SK-N-MC (cell line): ENCODE measurements at regions not wholly inside any gene's neighbourhood (a gene's known extent, or its start where the extent isn't known, plus 50 kb on each side); places are given as distances from the start of the nearest gene placed in this dataset.
"Not testable (repeated sequence)": the region's sequence is repeated elsewhere in the genome, so short reads cannot be mapped to it uniquely, and the experiment has no call there.

Experiments
- DNase-seq: peaks from one replicate; pipeline ENCODE4 v3.0.0-alpha.2; 2011; ENCODE audit warnings: low read depth, low spot score
- H3K27ac ChIP-seq: fragments of 200-600 bp; sonication (generic); 2 replicates; pipeline ENCODE4 v1.5.1; 2016; ENCODE audit warnings: mixed run types
- H3K36me3 ChIP-seq: fragments of 200-600 bp; sonication (generic); 2 replicates; pipeline ENCODE4 v1.6.1; 2017; ENCODE audit warnings: antibody characterized with exemption, low read length, mixed read lengths; ENCODE audit not compliant: insufficient read depth
- H3K4me3 ChIP-seq: fragments of 200-600 bp; sonication (generic); 2 replicates; pipeline ENCODE4 v1.5.1; 2016
- H3K9ac ChIP-seq: fragments of 200-600 bp; sonication (generic); 2 replicates; pipeline ENCODE4 v1.8.0; 2017; ENCODE audit warnings: mixed run types, mixed read lengths; ENCODE audit not compliant: insufficient read length
- H3K9me3 ChIP-seq: fragments of 200-600 bp; sonication (generic); 2 replicates; pipeline ENCODE4 v1.6.1; 2017; ENCODE audit warnings: low read depth, mild to moderate bottlenecking, antibody characterized with exemption, low read length, moderate library complexity, mixed read lengths
- EZH2 ChIP-seq: fragments of 200-600 bp; sonication (generic); IDR thresholded peaks from one replicate; pipeline ENCODE4 v1.6.1; 2017; ENCODE audit warnings: antibody characterized with exemption
- FOXP2 ChIP-seq: optimal IDR thresholded peaks from 2 replicates; pipeline ENCODE3; 2011; ENCODE audit warnings: mild to moderate bottlenecking, moderate library complexity; ENCODE audit not compliant: insufficient read depth; ENCODE audit errors: extremely low read length, control extremely low read depth
- POLR2AphosphoS5 ChIP-seq: IDR thresholded peaks from 2 replicates; pipeline ENCODE4 v1.6.1; 2012; ENCODE audit warnings: mild to moderate bottlenecking, low read depth, low read length, borderline replicate concordance

DNA sequence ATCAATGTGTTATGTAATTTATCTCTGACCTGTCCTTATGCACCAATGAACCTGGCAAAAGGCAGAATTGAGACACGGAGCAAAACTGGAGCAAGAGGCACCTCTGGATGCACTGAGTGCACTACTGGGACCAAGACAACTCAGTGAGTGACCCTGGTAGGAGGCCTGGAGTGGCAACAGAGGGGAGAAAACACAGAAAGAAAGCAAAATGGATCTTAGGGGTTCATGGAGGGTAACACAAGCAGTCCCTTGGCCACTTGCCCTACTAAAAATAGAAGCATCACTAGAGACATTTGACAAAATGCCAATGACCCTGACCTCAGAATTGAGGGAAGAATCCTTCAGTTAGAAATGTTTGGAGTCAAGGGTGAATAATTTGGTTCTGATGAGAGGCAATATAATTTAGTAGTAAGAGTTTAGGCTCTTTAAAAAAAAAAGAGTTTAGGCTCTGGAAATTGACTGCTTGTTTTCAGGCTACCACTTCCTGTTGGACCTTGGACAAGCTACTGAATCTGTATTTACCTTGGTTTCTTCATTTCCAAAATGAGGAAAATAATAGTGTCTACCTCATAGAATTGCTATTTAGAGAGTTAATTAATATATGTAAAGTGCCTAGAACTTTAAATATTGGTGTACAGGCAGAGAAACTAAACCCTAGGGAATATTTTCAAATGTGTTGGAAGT, 234.9 kb upstream of the TARS1 start:
- Histone ChIP-seq H3K27ac (no peak overlapping the region), H3K9ac (no peak overlapping the region), H3K36me3 (no peaks in the 10 kb centered on the region), H3K4me3 (no peak overlapping the region), H3K9me3 (no peaks in the 10 kb centered on the region)
- TF ChIP-seq POLR2AphosphoS5 (no peak), FOXP2 (no peak), EZH2 (no peak)
- DNase-seq = no peak

DNA sequence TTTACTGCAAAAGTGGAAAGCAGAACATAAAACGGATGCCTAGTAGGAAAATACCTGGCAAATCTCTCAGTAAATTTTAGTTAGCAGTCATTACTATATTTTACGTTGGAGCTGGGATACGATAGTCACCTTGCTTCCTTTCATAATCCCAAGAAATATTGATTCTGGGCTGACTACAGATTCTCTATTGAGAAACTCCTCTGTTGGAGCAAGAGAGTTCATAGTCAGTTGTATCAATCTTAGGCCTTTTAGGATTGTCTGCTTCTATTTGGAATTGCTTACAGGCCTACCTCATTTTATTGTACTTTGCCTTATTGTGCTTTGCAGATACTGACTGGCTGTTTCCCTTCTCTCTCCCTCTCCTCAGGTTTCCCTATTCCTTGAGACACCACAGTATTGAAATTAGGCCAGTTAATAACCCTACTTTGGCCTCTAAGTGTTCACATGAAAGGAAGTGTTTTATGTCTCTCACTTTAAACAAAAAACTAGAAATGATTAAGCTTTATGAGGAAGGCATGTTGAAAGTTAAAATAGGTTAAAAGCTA, 233.7 kb upstream of the TARS1 start:
- TF ChIP-seq FOXP2 = no peak
- no peak for TF ChIP-seq POLR2AphosphoS5
- TF ChIP-seq EZH2 = no peak
- no peak overlapping the region for H3K4me3 ChIP-seq
- no peak overlapping the region for H3K9ac ChIP-seq
- no peak for DNase-seq
- H3K27ac ChIP-seq = no peak overlapping the region
- no peaks in the 10 kb centered on the region for H3K36me3 ChIP-seq
- no peaks in the 10 kb centered on the region for H3K9me3 ChIP-seq

DNA sequence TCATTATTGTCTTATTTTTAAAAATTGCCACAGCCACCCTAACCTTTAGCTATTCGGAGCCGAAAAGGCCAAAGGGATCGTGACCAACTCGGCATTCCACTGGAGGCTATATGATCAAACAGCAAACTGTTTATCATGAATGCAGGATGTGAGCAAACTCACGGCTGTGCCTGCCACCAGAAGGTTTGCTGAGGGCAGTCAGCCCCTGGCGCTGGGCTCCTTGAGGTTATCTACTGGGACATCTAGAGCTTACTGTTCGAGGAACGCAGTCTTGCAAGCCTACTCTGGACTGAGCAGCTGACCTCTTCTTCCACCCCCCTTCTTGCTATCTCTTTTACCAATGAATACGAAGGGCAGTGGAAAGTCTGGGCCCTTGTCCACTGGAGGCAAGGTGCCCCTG, 231.5 kb upstream of the TARS1 start:
- H3K27ac ChIP-seq = no peak overlapping the region
- H3K36me3 ChIP-seq = no peaks in the 10 kb centered on the region
- no peak overlapping the region for H3K4me3 ChIP-seq
- DNase-seq = no peak
- no peak overlapping the region for H3K9ac ChIP-seq
- no peaks in the 10 kb centered on the region for H3K9me3 ChIP-seq
- TF ChIP-seq EZH2 (no peak), POLR2AphosphoS5 (no peak), FOXP2 (no peak)

- not testable (repeated sequence) for DNase-seq, H3K27ac ChIP-seq
These were observed 230.5 kb upstream of the TARS1 start for GRCh38 chr5:33210221-33210620.

GRCh38 chr5:33210978-33211377, 229.8 kb upstream of the TARS1 start:
- TF ChIP-seq POLR2AphosphoS5 (no peak), EZH2 (no peak), FOXP2 (no peak)
- no peaks in the 10 kb centered on the region for H3K9me3 ChIP-seq

More at GRCh38 chr5:33210221-33210620, 230.5 kb upstream of the TARS1 start:
- not testable (repeated sequence) for H3K36me3 ChIP-seq, H3K4me3 ChIP-seq, H3K9ac ChIP-seq, H3K9me3 ChIP-seq

DNA sequence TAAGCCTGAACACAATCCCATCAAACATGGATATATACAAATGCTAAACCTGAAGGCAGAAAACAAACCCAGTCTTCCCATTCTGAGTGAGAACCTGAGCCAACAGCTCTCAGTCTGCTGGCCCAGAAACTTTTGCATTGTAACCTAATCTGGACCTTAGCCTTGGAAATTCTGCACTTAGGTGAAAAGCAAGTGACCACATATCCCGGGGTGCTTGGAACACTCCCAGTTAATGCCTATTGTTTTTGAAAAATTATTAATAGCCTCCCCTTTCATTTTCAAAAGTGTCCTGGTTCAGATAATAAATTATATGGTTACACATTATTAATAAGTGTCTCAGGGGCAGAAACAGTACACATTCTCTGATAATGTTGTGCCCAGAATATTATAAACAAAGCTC, 228.3 kb upstream of the TARS1 start:
- DNase-seq = no peak
- H3K36me3 ChIP-seq = no peaks in the 10 kb centered on the region
- H3K9ac ChIP-seq = no peak overlapping the region
- no peaks in the 10 kb centered on the region for H3K9me3 ChIP-seq
- H3K27ac ChIP-seq = no peak overlapping the region
- no peak for TF ChIP-seq EZH2
- no peak for TF ChIP-seq FOXP2
- TF ChIP-seq POLR2AphosphoS5 = no peak
- H3K4me3 ChIP-seq = no peak overlapping the region

More at GRCh38 chr5:33210978-33211377, 229.8 kb upstream of the TARS1 start:
- no peak overlapping the region for H3K4me3 ChIP-seq
- H3K36me3 ChIP-seq = no peaks in the 10 kb centered on the region
- no peak overlapping the region for H3K27ac ChIP-seq
- no peak overlapping the region for H3K9ac ChIP-seq
- DNase-seq = no peak

GRCh38 chr5:33212900-33213299, 227.9 kb upstream of the TARS1 start:
- Histone ChIP-seq H3K4me3 (no peak overlapping the region), H3K36me3 (no peaks in the 10 kb centered on the region), H3K27ac (no peak overlapping the region), H3K9ac (no peak overlapping the region), H3K9me3 (no peaks in the 10 kb centered on the region)
- DNase-seq = no peak
- no peak for TF ChIP-seq FOXP2
- no peak for TF ChIP-seq POLR2AphosphoS5
- TF ChIP-seq EZH2 = no peak

GRCh38 chr5:33223563-33224284, 217.0 kb upstream of the TARS1 start:
- no peaks in the 10 kb centered on the region for H3K9me3 ChIP-seq
- H3K4me3 ChIP-seq = no peak overlapping the region
- no peaks in the 10 kb centered on the region for H3K36me3 ChIP-seq
- no peak overlapping the region for H3K27ac ChIP-seq
- TF ChIP-seq FOXP2 (no peak), POLR2AphosphoS5 (no peak)
- no peak overlapping the region for H3K9ac ChIP-seq
- no peak for DNase-seq
